Stimulated activated memory B cell treated with anti-CD40 and anti-IgM and Interleukin-4, amounts not matched to agents 10 μg/mL and 1 μg/mL and 100 μg/mL, for 72 hours (primary cell): ENCODE measurements at regions not wholly inside any gene's neighbourhood (a gene's known extent, or its start where the extent isn't known, plus 50 kb on each side); places are given as distances from the start of the nearest gene placed in this dataset.
"Not testable (repeated sequence)": the region's sequence is repeated elsewhere in the genome, so short reads cannot be mapped to it uniquely, and the experiment has no call there.

Experiments
- ATAC-seq: fragments of 150-1000 bp; cut with Tn5 transposase; 2 replicates; pipeline ENCODE4 v1.10.0; 2021
- H3K27ac Mint-ChIP-seq: one replicate; pipeline ENCODE4 v1.8.0; 2022; ENCODE audit warnings: mild to moderate bottlenecking, mixed read lengths
- H3K27me3 Mint-ChIP-seq: one replicate; pipeline ENCODE4 v1.8.0; 2022; ENCODE audit warnings: mixed read lengths
- H3K36me3 Mint-ChIP-seq: one replicate; pipeline ENCODE4 v1.8.0; 2022; ENCODE audit warnings: mixed read lengths
- H3K4me1 Mint-ChIP-seq: one replicate; pipeline ENCODE4 v1.8.0; 2022; ENCODE audit warnings: mixed read lengths
- H3K4me3 Mint-ChIP-seq: one replicate; pipeline ENCODE4 v1.8.0; 2022; ENCODE audit warnings: mild to moderate bottlenecking, moderate library complexity, mixed read lengths
- H3K9me3 Mint-ChIP-seq: one replicate; pipeline ENCODE4 v1.8.0; 2022; ENCODE audit warnings: mixed read lengths

DNA sequence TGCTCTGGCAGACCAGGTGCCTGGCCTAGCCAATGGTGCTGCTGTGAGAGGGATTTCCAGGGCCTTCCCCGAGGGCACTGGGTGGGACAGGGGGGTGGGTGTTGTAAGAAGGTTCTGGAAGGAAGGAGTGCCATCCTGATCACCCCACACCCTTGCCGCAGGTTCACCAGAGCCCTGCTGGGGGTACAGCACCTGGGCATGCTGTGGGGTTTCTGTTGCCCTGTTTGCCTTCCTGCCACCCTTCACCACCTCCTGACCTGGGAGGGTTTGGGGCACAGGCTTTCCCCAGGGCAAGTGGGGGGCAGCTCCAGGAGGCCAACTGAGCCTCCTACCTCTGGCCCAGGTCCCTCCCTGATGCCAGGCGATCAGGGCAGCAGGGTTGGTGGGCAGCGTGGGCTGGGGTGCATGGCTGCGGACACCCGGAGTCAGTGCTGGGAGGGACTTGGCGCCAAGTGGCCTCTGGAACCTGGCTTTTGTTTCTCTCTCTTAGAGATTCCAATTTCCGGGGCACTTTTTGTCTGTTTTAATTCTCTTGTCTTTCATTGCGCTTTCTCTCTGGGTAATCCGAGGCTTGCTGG is 318.8 kb downstream of the PTPRU start:
- Mint-ChIP-seq H3K4me3 (no peak overlapping the region), H3K4me1 (no peaks in the 10 kb centered on the region), H3K9me3 (no peaks in the 10 kb centered on the region), H3K36me3 (no peaks in the 10 kb centered on the region), H3K27ac (no peak overlapping the region), H3K27me3 (peaks cover 17% of the 10 kb centered on the region)
- ATAC-seq = no peak

- H3K36me3 Mint-ChIP-seq = no peaks in the 10 kb centered on the region
- H3K4me3 Mint-ChIP-seq = no peak overlapping the region
- H3K27me3 Mint-ChIP-seq = peaks cover 24% of the 10 kb centered on the region
- H3K4me1 Mint-ChIP-seq = no peaks in the 10 kb centered on the region
- no peaks in the 10 kb centered on the region for H3K9me3 Mint-ChIP-seq
- H3K27ac Mint-ChIP-seq = no peak overlapping the region
- no peak for ATAC-seq
Observed at GRCh38 chr1:29554208-29554778, 318.0 kb downstream of the PTPRU start.

DNA sequence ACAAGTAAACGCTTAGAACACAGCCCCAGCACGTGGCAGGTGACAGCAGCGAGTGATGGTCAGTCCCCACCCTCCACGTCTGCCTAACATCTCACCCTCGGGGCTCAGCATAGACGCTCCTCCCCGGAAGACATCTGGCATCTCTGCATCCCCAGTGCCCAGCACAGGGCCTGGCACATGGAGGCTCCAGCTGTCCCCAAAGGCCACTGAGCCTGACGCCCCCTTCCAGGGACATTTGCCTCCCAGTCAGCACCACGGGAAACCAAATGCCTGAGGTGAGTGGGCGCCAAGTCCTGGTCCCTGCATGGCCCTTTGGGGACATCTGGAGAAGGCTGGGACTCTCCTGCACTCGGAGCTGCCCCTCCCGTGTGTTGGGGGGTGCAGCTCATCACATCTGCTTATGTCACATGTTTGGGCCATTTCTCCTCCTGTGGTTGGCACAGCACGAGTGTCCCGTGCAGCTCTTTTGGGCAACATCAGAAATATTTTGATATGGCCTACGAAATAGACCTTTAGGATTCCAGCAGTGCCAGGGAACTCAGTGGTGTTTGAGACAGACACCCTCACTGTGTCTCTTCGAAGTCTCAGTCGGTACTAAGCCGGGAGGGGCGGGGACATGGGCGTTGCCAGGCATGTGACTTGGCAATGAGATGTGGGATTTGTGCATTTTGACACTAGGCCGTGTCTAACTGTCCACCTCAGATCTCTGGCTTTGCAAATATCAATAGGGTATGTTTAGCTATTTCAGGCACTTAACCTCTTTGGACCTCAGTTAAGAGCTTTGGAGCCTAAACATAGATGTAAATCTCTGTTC is 315.0 kb downstream of the PTPRU start:
- ATAC-seq = peak; percentile 26
- no peaks in the 10 kb centered on the region for H3K36me3 Mint-ChIP-seq
- no peaks in the 10 kb centered on the region for H3K4me1 Mint-ChIP-seq
- H3K27me3 Mint-ChIP-seq = peaks cover 21% of the 10 kb centered on the region
- H3K4me3 Mint-ChIP-seq = no peak overlapping the region
- no peaks in the 10 kb centered on the region for H3K9me3 Mint-ChIP-seq
- no peak overlapping the region for H3K27ac Mint-ChIP-seq

- H3K4me1 Mint-ChIP-seq = no peaks in the 10 kb centered on the region
- H3K27me3 Mint-ChIP-seq = peaks cover 16% of the 10 kb centered on the region
- H3K4me3 Mint-ChIP-seq = no peak overlapping the region
- no peak for ATAC-seq
- no peak overlapping the region for H3K27ac Mint-ChIP-seq
- H3K9me3 Mint-ChIP-seq = no peaks in the 10 kb centered on the region
- no peaks in the 10 kb centered on the region for H3K36me3 Mint-ChIP-seq
Observed at GRCh38 chr1:29550119-29550841, 314.0 kb downstream of the PTPRU start.

DNA sequence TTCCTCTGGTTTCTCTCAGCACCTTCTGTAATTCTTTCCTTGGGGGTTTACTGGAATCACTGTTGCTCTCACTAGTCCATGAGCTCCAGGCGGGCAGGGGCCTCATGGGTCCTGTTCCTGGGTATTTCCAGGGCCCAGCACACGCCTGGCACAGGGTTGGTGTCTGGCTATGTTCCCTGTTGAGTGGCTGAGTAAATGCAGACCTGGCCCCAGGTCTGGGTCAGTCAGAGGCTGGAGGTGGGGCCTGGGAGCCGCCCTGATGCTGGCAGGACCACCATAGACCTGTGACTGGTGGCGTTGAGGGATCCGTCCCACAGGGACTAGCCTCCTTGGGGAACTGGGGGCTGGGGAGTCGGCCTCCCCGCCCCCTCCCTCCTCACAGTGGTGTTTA is 313.4 kb downstream of the PTPRU start:
- not testable (repeated sequence) for H3K27ac Mint-ChIP-seq, H3K4me1 Mint-ChIP-seq, H3K4me3 Mint-ChIP-seq, ATAC-seq, H3K36me3 Mint-ChIP-seq, H3K9me3 Mint-ChIP-seq
- peaks cover 16% of the 10 kb centered on the region for H3K27me3 Mint-ChIP-seq

DNA sequence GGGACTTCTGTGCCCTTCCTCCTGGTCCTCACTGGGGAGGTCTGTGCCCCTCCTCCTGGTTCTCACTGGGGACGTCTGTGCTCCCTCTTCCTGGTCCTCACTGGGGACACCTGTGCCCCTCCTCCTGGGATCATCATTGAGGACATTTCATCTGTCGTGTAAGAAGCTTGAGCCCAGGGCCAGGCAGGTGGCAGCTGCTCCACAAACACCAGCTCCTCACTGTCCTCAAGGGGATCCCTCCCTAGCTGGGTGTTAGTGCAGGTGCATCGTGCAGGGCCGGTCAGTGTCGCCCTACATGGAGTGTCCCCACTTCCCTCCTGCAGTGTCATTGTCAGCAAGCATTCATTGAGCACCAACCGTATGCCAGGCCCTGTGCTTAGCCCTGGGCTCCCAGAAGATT is 312.7 kb downstream of the PTPRU start:
- H3K4me3 Mint-ChIP-seq = no peak overlapping the region
- H3K27ac Mint-ChIP-seq = no peak overlapping the region
- no peaks in the 10 kb centered on the region for H3K4me1 Mint-ChIP-seq
- no peaks in the 10 kb centered on the region for H3K36me3 Mint-ChIP-seq
- H3K9me3 Mint-ChIP-seq = no peaks in the 10 kb centered on the region
- ATAC-seq = no peak
- peaks cover 16% of the 10 kb centered on the region for H3K27me3 Mint-ChIP-seq

GRCh38 chr1:29548091-29548490 is 311.8 kb downstream of the PTPRU start:
- no peaks in the 10 kb centered on the region for H3K4me1 Mint-ChIP-seq
- H3K27ac Mint-ChIP-seq = no peak overlapping the region
- ATAC-seq = no peak
- H3K4me3 Mint-ChIP-seq = no peak overlapping the region
- H3K9me3 Mint-ChIP-seq = no peaks in the 10 kb centered on the region
- H3K36me3 Mint-ChIP-seq = no peaks in the 10 kb centered on the region
- peaks cover 16% of the 10 kb centered on the region for H3K27me3 Mint-ChIP-seq

DNA sequence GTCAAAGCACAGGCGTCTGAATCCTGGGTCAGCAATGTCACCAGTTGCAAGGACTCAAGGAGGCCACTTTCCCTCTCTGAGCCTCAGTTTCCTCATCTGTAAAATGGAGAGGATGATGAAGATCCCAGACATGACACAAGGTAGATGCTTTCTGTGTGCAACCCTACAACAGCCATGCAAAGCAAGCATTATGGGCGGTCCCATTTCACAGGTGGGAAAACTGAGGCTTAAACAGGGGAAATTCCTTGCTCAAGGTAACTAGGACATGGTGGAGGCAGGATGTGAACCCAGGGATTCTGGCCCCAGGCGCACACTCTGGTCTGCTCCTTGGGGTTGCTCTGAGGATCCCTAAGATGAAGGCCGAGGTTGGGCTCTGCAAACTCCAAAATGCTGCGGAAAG is 311.0 kb downstream of the PTPRU start:
- no peaks in the 10 kb centered on the region for H3K4me1 Mint-ChIP-seq
- no peaks in the 10 kb centered on the region for H3K36me3 Mint-ChIP-seq
- peaks cover 16% of the 10 kb centered on the region for H3K27me3 Mint-ChIP-seq

DNA sequence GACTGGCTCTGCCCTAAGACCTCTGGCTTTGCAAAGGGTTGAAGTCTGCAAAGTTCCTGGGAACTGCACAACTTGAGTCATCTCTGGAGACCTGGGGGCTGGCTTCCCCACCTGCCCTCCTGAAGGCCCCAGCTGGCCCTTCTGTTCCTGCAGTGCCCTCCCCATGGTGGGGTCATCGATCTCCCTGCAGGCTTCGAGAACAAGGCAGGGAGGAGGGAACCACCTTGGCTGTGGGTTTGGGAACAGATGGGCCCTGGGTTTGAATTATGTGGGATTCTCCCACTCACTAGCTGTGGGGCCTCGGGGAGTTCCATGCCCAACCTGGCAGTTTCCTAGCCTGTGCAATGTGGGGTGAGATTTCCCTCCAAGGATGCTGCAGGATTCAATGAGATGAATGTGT is 310.2 kb downstream of the PTPRU start:
- Mint-ChIP-seq H3K4me1 (no peaks in the 10 kb centered on the region), H3K9me3 (no peaks in the 10 kb centered on the region), H3K27me3 (peaks cover 16% of the 10 kb centered on the region), H3K36me3 (no peaks in the 10 kb centered on the region), H3K4me3 (no peak overlapping the region), H3K27ac (no peak overlapping the region)
- ATAC-seq = no peak

More for the DNA sequence above, 311.0 kb downstream of the PTPRU start:
- ATAC-seq = no peak
- H3K9me3 Mint-ChIP-seq = no peaks in the 10 kb centered on the region
- no peak overlapping the region for H3K4me3 Mint-ChIP-seq
- H3K27ac Mint-ChIP-seq = no peak overlapping the region

- no peak overlapping the region for H3K27ac Mint-ChIP-seq
- H3K27me3 Mint-ChIP-seq = peaks cover 11% of the 10 kb centered on the region
- no peak overlapping the region for H3K4me3 Mint-ChIP-seq
- H3K36me3 Mint-ChIP-seq = no peaks in the 10 kb centered on the region
- no peak for ATAC-seq
- H3K9me3 Mint-ChIP-seq = no peaks in the 10 kb centered on the region
- H3K4me1 Mint-ChIP-seq = no peaks in the 10 kb centered on the region
Observed at GRCh38 chr1:29544406-29544805, 308.1 kb downstream of the PTPRU start.

DNA sequence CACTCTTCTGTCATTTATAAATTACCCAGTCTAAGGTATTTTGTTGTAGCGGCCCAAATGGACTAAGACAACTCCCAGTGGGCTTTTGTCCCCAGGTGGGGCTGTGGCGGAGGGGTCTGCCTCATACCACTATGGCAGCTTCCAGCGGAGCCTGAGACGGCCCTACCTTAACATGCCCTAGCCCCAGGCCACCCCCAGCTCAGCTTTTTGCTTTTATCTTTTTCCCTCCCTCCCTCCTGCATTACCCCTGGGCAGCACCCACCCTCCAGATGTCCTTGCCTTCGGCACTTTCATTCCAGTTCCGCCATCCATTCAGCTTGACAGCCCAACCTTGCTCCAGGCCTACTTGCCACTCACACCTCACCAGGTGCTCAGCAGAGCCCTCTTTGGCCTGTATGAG is 307.3 kb downstream of the PTPRU start:
- H3K4me3 Mint-ChIP-seq = no peak overlapping the region
- no peaks in the 10 kb centered on the region for H3K4me1 Mint-ChIP-seq
- H3K36me3 Mint-ChIP-seq = no peaks in the 10 kb centered on the region
- peaks cover 2% of the 10 kb centered on the region for H3K27me3 Mint-ChIP-seq
- H3K9me3 Mint-ChIP-seq = no peaks in the 10 kb centered on the region
- no peak for ATAC-seq
- no peak overlapping the region for H3K27ac Mint-ChIP-seq

DNA sequence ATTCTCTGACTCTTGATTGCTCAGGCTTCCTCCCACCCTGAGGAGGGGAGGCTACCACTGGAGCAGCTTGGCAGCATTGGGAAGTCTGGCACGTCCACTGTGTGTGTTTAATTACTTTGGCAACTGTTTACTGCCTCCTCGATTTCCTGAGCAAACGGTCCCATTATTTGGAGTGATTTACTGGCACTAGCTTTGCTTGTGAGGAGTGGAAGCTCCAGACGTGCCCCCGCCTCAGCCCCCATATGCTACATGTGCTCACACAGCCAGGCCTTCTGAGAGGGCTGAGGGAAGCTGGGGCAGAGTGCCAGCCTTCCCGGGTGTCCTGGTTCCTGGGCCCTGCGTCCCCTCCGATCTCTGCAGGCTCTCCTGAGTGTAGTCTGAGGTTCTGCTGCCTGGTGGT is 306.2 kb downstream of the PTPRU start:
- ATAC-seq = no peak
- Mint-ChIP-seq H3K4me1 (no peaks in the 10 kb centered on the region), H3K9me3 (no peaks in the 10 kb centered on the region), H3K36me3 (no peaks in the 10 kb centered on the region), H3K27ac (no peak overlapping the region), H3K27me3 (no peaks in the 10 kb centered on the region), H3K4me3 (no peak overlapping the region)

DNA sequence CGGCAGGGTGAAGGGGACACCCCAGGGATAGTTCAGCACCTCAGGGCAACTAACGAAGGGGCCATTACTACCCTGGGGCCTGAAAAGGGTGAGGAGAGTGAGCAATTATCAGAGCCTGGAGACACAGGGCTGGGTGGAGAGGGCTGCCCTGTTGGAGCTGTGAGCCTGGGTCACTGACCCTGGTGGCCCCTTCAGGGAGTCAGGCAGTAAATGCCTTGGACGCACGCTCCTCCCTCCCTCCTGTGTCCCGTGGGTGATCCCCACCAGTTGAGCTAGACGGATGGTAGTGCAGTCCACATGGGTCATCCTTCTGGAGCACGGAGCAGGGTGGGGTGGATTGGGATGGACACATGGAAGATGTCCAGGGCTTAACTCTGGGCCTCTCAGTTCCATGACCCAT is 305.3 kb downstream of the PTPRU start:
- Mint-ChIP-seq H3K4me3 (no peak overlapping the region), H3K27ac (no peak overlapping the region), H3K4me1 (no peaks in the 10 kb centered on the region), H3K36me3 (no peaks in the 10 kb centered on the region), H3K27me3 (no peaks in the 10 kb centered on the region), H3K9me3 (no peaks in the 10 kb centered on the region)
- ATAC-seq = no peak

GRCh38 chr1:29540801-29541357 is 304.6 kb downstream of the PTPRU start:
- H3K9me3 Mint-ChIP-seq = no peaks in the 10 kb centered on the region
- H3K4me1 Mint-ChIP-seq = no peaks in the 10 kb centered on the region
- no peak overlapping the region for H3K4me3 Mint-ChIP-seq
- H3K27me3 Mint-ChIP-seq = no peaks in the 10 kb centered on the region
- ATAC-seq = no peak
- no peaks in the 10 kb centered on the region for H3K36me3 Mint-ChIP-seq
- H3K27ac Mint-ChIP-seq = no peak overlapping the region

DNA sequence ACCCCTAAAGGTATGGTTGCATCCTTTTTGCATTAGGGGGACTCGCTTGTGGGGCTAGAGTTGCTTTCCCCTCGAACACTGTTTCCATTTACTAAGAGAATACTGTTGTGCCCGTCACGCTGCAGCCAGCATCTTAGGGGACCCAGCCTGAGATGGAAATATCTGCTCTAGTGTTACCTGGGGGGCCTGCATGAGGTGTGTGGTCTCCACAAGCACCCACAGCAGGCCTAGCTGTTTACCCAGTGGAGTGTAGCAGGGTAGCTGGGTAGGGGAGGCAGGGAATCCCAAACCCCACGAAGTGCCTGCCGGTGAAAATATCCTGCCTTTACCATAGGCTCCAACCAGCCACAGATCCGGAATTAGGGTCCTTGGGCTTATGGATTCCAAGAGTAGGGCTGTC is 303.6 kb downstream of the PTPRU start:
- H3K4me1 Mint-ChIP-seq = no peaks in the 10 kb centered on the region
- no peaks in the 10 kb centered on the region for H3K9me3 Mint-ChIP-seq
- no peaks in the 10 kb centered on the region for H3K27me3 Mint-ChIP-seq
- H3K27ac Mint-ChIP-seq = no peak overlapping the region
- no peaks in the 10 kb centered on the region for H3K36me3 Mint-ChIP-seq
- ATAC-seq = no peak
- H3K4me3 Mint-ChIP-seq = no peak overlapping the region
